ENCODE measurements at regions not wholly inside any gene's neighbourhood (a gene's known extent, or its start where the extent isn't known, plus 50 kb on each side); places are given as distances from the start of the nearest gene placed in this dataset.
"Not testable (repeated sequence)": the region's sequence is repeated elsewhere in the genome, so short reads cannot be mapped to it uniquely, and the experiment has no call there.

GRCh38 chr16:24624102-24624501, 84.7 kb downstream of the RBBP6 start:
- DNase-seq (ENCODE audit: low read depth in 2 of 2) = no peak

- peak; percentile 57 to 66 for DNase-seq (ENCODE audit: low read depth in 2 of 2)
Observed at GRCh38 chr16:24626256-24626655, 86.9 kb downstream of the RBBP6 start.

GRCh38 chr16:24634919-24635318, 94.5 kb upstream of the TNRC6A start:
- no peak for DNase-seq (ENCODE audit: low read depth in 2 of 2)

GRCh38 chr16:24635900-24636610, 93.4 kb upstream of the TNRC6A start:
- peak; percentile 98 for DNase-seq (ENCODE audit: low read depth in 2 of 2)

GRCh38 chr16:24639769-24640168, 89.7 kb upstream of the TNRC6A start:
- DNase-seq (ENCODE audit: low read depth in 2 of 2) = no peak

- no peak for DNase-seq (ENCODE audit: low read depth in 2 of 2)
Observed at GRCh38 chr16:24643489-24643888, 86.0 kb upstream of the TNRC6A start.

- peak; percentile 100 for DNase-seq (ENCODE audit: low read depth in 2 of 2)
Observed at GRCh38 chr16:24645739-24646645, 83.5 kb upstream of the TNRC6A start.

GRCh38 chr16:24646646-24646995, 82.8 kb upstream of the TNRC6A start:
- no peak for DNase-seq (ENCODE audit: low read depth in 2 of 2)

GRCh38 chr16:24652209-24652712, 77.2 kb upstream of the TNRC6A start:
- DNase-seq (ENCODE audit: low read depth in 2 of 2) = no peak

- no peak for DNase-seq (ENCODE audit: low read depth in 2 of 2)
Observed at GRCh38 chr16:24652803-24653202, 76.6 kb upstream of the TNRC6A start.

- DNase-seq (ENCODE audit: low read depth in 2 of 2) = no peak
Observed at GRCh38 chr16:24653725-24654124, 75.7 kb upstream of the TNRC6A start.

- DNase-seq (ENCODE audit: low read depth in 2 of 2) = not testable (repeated sequence)
Observed at GRCh38 chr16:24665942-24666341, 63.5 kb upstream of the TNRC6A start.

- no peak for DNase-seq (ENCODE audit: low read depth in 2 of 2)
Observed at GRCh38 chr16:24667244-24667764, 62.1 kb upstream of the TNRC6A start.

GRCh38 chr16:24668481-24669061, 60.9 kb upstream of the TNRC6A start:
- DNase-seq (ENCODE audit: low read depth in 2 of 2) = peak; percentile 33 to 53

- peak; percentile 56 to 57 for DNase-seq (ENCODE audit: low read depth in 2 of 2)
Observed at GRCh38 chr16:24670623-24671454, 58.6 kb upstream of the TNRC6A start.

- DNase-seq (ENCODE audit: low read depth in 2 of 2) = no peak
Observed at GRCh38 chr16:24671455-24671954, 57.9 kb upstream of the TNRC6A start.

GRCh38 chr16:24673155-24673554, 56.3 kb upstream of the TNRC6A start:
- DNase-seq (ENCODE audit: low read depth in 2 of 2) = no peak

GRCh38 chr16:24674877-24675276, 54.6 kb upstream of the TNRC6A start:
- DNase-seq (ENCODE audit: low read depth in 2 of 2) = no peak

- DNase-seq (ENCODE audit: low read depth in 2 of 2) = no peak
Observed at GRCh38 chr16:24677388-24677787, 52.1 kb upstream of the TNRC6A start.

Measured in fibroblast of skin of left biceps (primary cell).